ENCODE measurements at regions not wholly inside any gene's neighbourhood (a gene's known extent, or its start where the extent isn't known, plus 50 kb on each side); places are given as distances from the start of the nearest gene placed in this dataset.

DNA sequence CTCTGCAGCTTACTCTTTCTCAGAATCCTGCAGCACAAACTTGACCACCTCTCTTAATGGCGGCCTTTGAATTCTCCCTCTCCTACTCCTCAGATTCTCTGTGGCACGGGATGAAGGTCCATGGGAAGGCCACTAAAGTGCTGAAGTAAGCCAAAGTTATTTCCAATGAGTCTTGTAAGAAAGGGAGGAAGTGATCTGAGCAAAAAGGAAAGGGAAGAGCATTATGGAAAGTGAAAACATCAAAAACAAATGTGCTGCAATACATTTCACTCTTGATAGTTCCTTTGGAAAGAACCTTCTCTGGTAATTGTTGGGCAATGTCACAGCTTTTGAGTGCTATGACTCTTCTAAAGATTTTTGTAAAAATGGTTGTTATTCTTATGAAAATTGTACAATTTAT, 54.3 kb upstream of the CAMK2D start:
- H3K4me3 ChIP-seq (ENCODE audit: low read length) = no peak overlapping the region
- no peak for DNase-seq (ENCODE audit: low read depth, low spot score)

DNA sequence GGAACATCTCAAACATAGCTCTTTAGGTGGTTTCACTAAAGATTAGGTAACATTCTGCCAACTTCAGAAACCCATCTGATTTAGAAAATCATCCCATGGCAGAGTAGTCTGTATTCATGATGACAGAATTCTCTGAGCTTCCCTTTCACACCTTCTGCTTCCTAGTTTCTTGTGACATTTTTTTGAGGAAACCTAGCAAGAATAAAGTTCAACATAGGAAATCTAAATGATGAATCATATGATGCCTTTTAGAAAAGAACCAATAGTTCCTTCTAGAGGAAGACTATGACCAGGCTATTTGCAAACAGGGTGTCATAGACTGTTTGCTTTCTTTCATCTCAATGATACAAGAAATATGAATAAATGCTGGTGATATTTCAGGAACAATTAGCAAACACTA, 49.8 kb upstream of the CAMK2D start:
- no peak for DNase-seq (ENCODE audit: low read depth, low spot score)
- H3K4me3 ChIP-seq (ENCODE audit: low read length) = no peak overlapping the region
